GM12874 (cell line): ENCODE measurements at regions not wholly inside any gene's neighbourhood (a gene's known extent, or its start where the extent isn't known, plus 50 kb on each side); places are given as distances from the start of the nearest gene placed in this dataset.

Source experiments
- TF ChIP-seq, protein P1 (sequence below): IDR thresholded peaks from 2 replicates; pipeline ENCODE4 v1.5.1; 2011; ENCODE audit warnings: low read depth, mild to moderate bottlenecking, control low read depth, low read length, moderate library complexity; ENCODE audit not compliant: insufficient read depth

DNA sequence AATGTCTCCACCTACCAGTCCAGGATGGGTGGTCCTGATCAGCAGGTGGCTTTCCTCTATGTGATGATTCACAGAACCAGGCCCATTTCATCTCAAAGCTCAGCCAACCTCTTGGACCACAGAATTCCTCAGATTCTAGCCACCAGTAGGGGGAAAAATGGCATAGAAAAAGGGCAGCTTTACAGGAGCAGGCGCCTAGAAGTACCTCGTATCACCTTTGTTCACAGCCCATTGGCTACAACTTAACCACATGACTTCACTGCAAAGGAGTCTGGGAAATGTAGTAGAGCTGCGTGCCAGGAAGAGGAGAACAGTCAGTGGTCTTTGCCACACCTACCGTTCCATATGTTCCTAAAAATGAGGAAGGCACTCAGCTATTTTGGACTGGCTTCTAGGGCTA, 62.8 kb upstream of the DTNA start:
- TF ChIP-seq, protein P1, sequence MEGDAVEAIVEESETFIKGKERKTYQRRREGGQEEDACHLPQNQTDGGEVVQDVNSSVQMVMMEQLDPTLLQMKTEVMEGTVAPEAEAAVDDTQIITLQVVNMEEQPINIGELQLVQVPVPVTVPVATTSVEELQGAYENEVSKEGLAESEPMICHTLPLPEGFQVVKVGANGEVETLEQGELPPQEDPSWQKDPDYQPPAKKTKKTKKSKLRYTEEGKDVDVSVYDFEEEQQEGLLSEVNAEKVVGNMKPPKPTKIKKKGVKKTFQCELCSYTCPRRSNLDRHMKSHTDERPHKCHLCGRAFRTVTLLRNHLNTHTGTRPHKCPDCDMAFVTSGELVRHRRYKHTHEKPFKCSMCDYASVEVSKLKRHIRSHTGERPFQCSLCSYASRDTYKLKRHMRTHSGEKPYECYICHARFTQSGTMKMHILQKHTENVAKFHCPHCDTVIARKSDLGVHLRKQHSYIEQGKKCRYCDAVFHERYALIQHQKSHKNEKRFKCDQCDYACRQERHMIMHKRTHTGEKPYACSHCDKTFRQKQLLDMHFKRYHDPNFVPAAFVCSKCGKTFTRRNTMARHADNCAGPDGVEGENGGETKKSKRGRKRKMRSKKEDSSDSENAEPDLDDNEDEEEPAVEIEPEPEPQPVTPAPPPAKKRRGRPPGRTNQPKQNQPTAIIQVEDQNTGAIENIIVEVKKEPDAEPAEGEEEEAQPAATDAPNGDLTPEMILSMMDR = no peak

GRCh38 chr18:34648269-34648985, 61.7 kb upstream of the DTNA start:
- TF ChIP-seq, protein P1 = no peak

- TF ChIP-seq, protein P1 = no peak
Observed at GRCh38 chr18:34649080-34649479, 61.0 kb upstream of the DTNA start.

- TF ChIP-seq, protein P1 = no peak
Observed at GRCh38 chr18:34650121-34650545, 60.0 kb upstream of the DTNA start.

DNA sequence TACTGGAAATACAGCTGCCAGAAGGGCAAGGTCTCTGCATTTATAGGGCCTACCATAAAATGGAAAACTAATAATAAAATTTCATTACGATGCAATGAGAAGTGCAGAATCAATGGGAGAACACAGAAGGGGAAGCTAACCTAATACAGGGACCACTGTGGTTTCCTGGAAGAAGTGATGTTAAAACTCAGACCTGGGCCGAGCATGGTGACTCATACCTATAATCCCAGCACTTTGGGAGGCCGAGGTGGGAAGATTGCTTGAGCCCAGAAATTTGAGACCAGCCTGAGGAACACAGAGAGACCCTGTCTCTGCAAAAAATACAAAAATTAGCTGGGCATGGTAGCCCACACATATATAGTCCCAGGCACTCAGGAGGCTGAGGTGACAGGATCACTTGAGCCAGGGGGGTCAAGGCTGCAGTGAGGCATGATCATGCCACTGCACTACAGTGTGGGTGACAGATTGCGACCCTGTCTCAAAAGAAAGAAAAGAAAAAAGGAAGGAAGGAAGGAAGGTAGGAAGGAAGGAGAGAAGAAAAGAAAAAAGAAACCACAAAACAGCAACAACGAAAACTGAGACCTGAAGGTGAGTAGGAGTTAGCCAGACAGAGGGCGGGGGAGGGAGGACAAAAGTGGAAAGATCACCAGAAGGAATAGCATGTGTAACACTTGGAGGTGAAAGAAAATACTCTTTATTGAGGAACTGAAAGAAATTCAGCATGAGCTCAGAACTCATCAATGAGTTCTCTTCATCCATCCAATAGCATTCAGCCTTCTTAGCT, 58.3 kb upstream of the DTNA start:
- TF ChIP-seq, protein P1 = no peak

GRCh38 chr18:34655131-34655530, 55.0 kb upstream of the DTNA start:
- TF ChIP-seq, protein P1 = no peak

GRCh38 chr18:34657860-34658500, 52.1 kb upstream of the DTNA start:
- TF ChIP-seq, protein P1 = no peak
